IMR-90 (cell line): ENCODE measurements at regions not wholly inside any gene's neighbourhood (a gene's known extent, or its start where the extent isn't known, plus 50 kb on each side); places are given as distances from the start of the nearest gene placed in this dataset.

Experiments
- ATAC-seq: fragments of 200-7000 bp; cut with Tn5 transposase; 2 replicates; pipeline ENCODE4 v1.9.1; 2020; ENCODE audit warnings: low read depth, mild to moderate bottlenecking, moderate library complexity
- BruUV-seq: library from RNA; stranded (reverse); fragments of 400-500 nt; replicated peaks from 2 replicates; lab custom pipeline; 2021; lab: Mats Ljungman, UMichigan
- CTCF ChIA-PET: fragments of 300-600 bp; formaldehyde crosslinking; extraction: SDS; loops from one replicate; lab custom pipeline; 2021; ENCODE audit warnings: antibody characterized with exemption; lab: Yijun Ruan, JAX
- POLR2A ChIA-PET: fragments of 300-600 bp; sonication (Branson Sonifier 250); formaldehyde crosslinking; loops from one replicate; lab custom pipeline; 2022; ENCODE audit warnings: antibody characterized with exemption; ENCODE audit not compliant: unreplicated experiment; lab: Charles Lee
- DNase-seq: peaks from one replicate; pipeline ENCODE4 v3.0.0; 2013
- H2AFZ ChIP-seq: replicated peaks from 2 replicates; pipeline ENCODE3; 2013; ENCODE audit warnings: low read length, mild to moderate bottlenecking; ENCODE audit not compliant: poor library complexity
- H2AK5ac ChIP-seq: 2 replicates; pipeline ENCODE4 v1.6.1; 2013; ENCODE audit warnings: low read depth, low read length, inconsistent platforms
- H2AK9ac ChIP-seq: replicated peaks from 2 replicates; pipeline ENCODE3; 2013; ENCODE audit warnings: mild to moderate bottlenecking, low read depth, low read length, moderate library complexity; ENCODE audit not compliant: poor library complexity
- H2BK120ac ChIP-seq: 2 replicates; pipeline ENCODE4 v1.6.1; 2013; ENCODE audit warnings: low read depth, low read length, inconsistent platforms
- H2BK15ac ChIP-seq: 3 replicates; pipeline ENCODE4 v1.6.1; 2013; ENCODE audit warnings: low read depth, low read length, inconsistent platforms
- H2BK20ac ChIP-seq: 2 replicates; pipeline ENCODE4 v1.6.1; 2013; ENCODE audit warnings: low read depth, mild to moderate bottlenecking, inconsistent platforms, low read length, moderate library complexity
- H2BK5ac ChIP-seq: 2 replicates; pipeline ENCODE4 v1.6.1; 2013; ENCODE audit warnings: mild to moderate bottlenecking, low read depth, low read length, inconsistent platforms; ENCODE audit not compliant: poor library complexity, severe bottlenecking
- H3K14ac ChIP-seq: replicated peaks from 2 replicates; pipeline ENCODE4 v1.6.1; 2013; ENCODE audit warnings: low read depth, low read length, inconsistent platforms
- H3K18ac ChIP-seq: 2 replicates; pipeline ENCODE4 v1.6.1; 2013; ENCODE audit warnings: low read depth, low read length, control low read depth
- H3K23ac ChIP-seq: 2 replicates; pipeline ENCODE4 v1.6.1; 2013; ENCODE audit warnings: low read depth, low read length, inconsistent platforms
- H3K27ac ChIP-seq: 2 replicates; pipeline ENCODE4 v1.5.1; 2013; ENCODE audit warnings: mild to moderate bottlenecking, control low read depth, low read length; ENCODE audit not compliant: insufficient read depth
- H3K27me3 ChIP-seq: 2 replicates; pipeline ENCODE4 v1.6.1; 2013; ENCODE audit warnings: low read length; ENCODE audit not compliant: control insufficient read depth, insufficient read depth
- H3K36me3 ChIP-seq: 2 replicates; pipeline ENCODE4 v1.6.1; 2013; ENCODE audit warnings: low read length, mixed read lengths; ENCODE audit not compliant: control insufficient read depth, insufficient read depth
- H3K4ac ChIP-seq: 2 replicates; pipeline ENCODE4 v1.6.1; 2013; ENCODE audit warnings: low read depth, low read length, inconsistent platforms
- H3K4me1 ChIP-seq: 2 replicates; pipeline ENCODE4 v1.6.1; 2013; ENCODE audit warnings: low read length, mixed read lengths; ENCODE audit not compliant: control insufficient read depth, insufficient read depth
- H3K4me2 ChIP-seq: 2 replicates; pipeline ENCODE4 v1.6.1; 2013; ENCODE audit warnings: low read depth, mild to moderate bottlenecking, control low read depth, low read length, moderate library complexity
- H3K4me3 ChIP-seq: 2 replicates; pipeline ENCODE4 v1.5.1; 2013; ENCODE audit warnings: low read depth, mild to moderate bottlenecking, control low read depth, low read length, moderate library complexity; ENCODE audit not compliant: insufficient read depth
- H3K56ac ChIP-seq: 2 replicates; pipeline ENCODE4 v1.6.1; 2013; ENCODE audit warnings: low read length, inconsistent platforms; ENCODE audit not compliant: insufficient read depth; ENCODE audit errors: extremely low read depth
- H3K79me1 ChIP-seq, 2 experiments: 2 replicates each; pipeline ENCODE4 v1.6.1; 2013; ENCODE audit warnings: low read length in 2 of 2, inconsistent platforms in 1 of 2, low read depth in 1 of 2
- H3K9ac ChIP-seq: 2 replicates; pipeline ENCODE4 v1.6.1; 2013; ENCODE audit warnings: low read depth, low read length, control low read depth
- H3K9me1 ChIP-seq: 2 replicates; pipeline ENCODE4 v1.6.1; 2013; ENCODE audit warnings: low read length, inconsistent platforms; ENCODE audit not compliant: insufficient read depth
- H3K9me3 ChIP-seq: 2 replicates; pipeline ENCODE4 v1.6.1; 2013; ENCODE audit warnings: low read length; ENCODE audit not compliant: control insufficient read depth, insufficient read depth
- H4K20me1 ChIP-seq: 2 replicates; pipeline ENCODE4 v1.6.1; 2013; ENCODE audit warnings: low read length, inconsistent platforms; ENCODE audit not compliant: insufficient read depth
- H4K5ac ChIP-seq: 2 replicates; pipeline ENCODE4 v1.6.1; 2013; ENCODE audit warnings: mild to moderate bottlenecking, low read depth, low read length, control low read depth
- H4K8ac ChIP-seq, 2 experiments: 2 replicates each; pipeline ENCODE4 v1.6.1; 2013; ENCODE audit warnings: low read depth in 2 of 2, low read length in 2 of 2, control low read depth in 1 of 2, inconsistent platforms in 1 of 2
- H4K91ac ChIP-seq: 2 replicates; pipeline ENCODE4 v1.6.1; 2013; ENCODE audit warnings: low read depth, low read length, inconsistent platforms; ENCODE audit not compliant: insufficient read depth
- BHLHE40 ChIP-seq: fragments of 150-350 bp; IDR thresholded peaks from 2 replicates; pipeline ENCODE4 v1.6.1; 2016; ENCODE audit warnings: mild to moderate bottlenecking, low read depth, low read length
- CEBPB ChIP-seq: IDR thresholded peaks from 2 replicates; pipeline ENCODE4 v1.6.1; 2012; ENCODE audit warnings: low read depth, low read length, improper control_type of control experiment
- ELK1 ChIP-seq: fragments of 150-350 bp; IDR thresholded peaks from 2 replicates; pipeline ENCODE4 v1.6.1; 2016; ENCODE audit warnings: low read depth, mild to moderate bottlenecking, low read length, moderate library complexity, borderline replicate concordance
- FOS ChIP-seq: fragments of 150-350 bp; IDR thresholded peaks from 2 replicates; pipeline ENCODE4 v1.6.1; 2016; ENCODE audit warnings: low read depth, low read length
- MAFK ChIP-seq: IDR thresholded peaks from 2 replicates; pipeline ENCODE4 v1.6.1; 2012; ENCODE audit warnings: low read depth, low read length, improper control_type of control experiment
- MAZ ChIP-seq: IDR thresholded peaks from 2 replicates; pipeline ENCODE4 v1.6.1; 2012; ENCODE audit warnings: low read depth, mild to moderate bottlenecking, low read length, improper control_type of control experiment, moderate library complexity, borderline replicate concordance
- MXI1 ChIP-seq: IDR thresholded peaks from 2 replicates; pipeline ENCODE4 v1.6.1; 2012; ENCODE audit warnings: low read depth, mild to moderate bottlenecking, low read length, moderate library complexity, borderline replicate concordance
- NFE2L2 ChIP-seq: fragments of 150-350 bp; IDR thresholded peaks from 2 replicates; pipeline ENCODE4 v1.6.1; 2016; ENCODE audit warnings: low read depth, mild to moderate bottlenecking, low read length
- RAD21 ChIP-seq: IDR thresholded peaks from 2 replicates; pipeline ENCODE4 v1.6.1; 2012; ENCODE audit warnings: low read length, improper control_type of control experiment
- RFX5 ChIP-seq: IDR thresholded peaks from 2 replicates; pipeline ENCODE4 v1.8.0; 2012; ENCODE audit warnings: low read depth, mild to moderate bottlenecking, low read length, moderate library complexity
- SMC3 ChIP-seq: fragments of 150-350 bp; IDR thresholded peaks from 2 replicates; pipeline ENCODE4 v1.6.1; 2016; ENCODE audit warnings: low read depth, mild to moderate bottlenecking, antibody characterized with exemption, low read length, moderate library complexity
- USF2 ChIP-seq: fragments of 150-350 bp; IDR thresholded peaks from 2 replicates; pipeline ENCODE4 v1.6.1; 2017; ENCODE audit warnings: mild to moderate bottlenecking, antibody characterized with exemption, low read length, low read depth
- WGBS, 2 experiments: methylation state at CpG; one replicate each; pipeline versions ENCODE4 v1.1.5 to v1.1.7; 2013; ENCODE audit warnings: missing lambda C conversion rate in 2 of 2; ENCODE audit not compliant: insufficient read length in 1 of 2; ENCODE audit errors: extremely low coverage in 2 of 2; 5-methylcytosine and 5-hydroxymethylcytosine counted together
- dilution Hi-C: fragments of 300-500 bp; cut with HindIII; formaldehyde crosslinking; loops from one replicate; pipeline ENCODE4 v1.14.3; 2018; ENCODE audit warnings: low sequenced_read_pairs; ENCODE audit not compliant: unreplicated experiment
- in situ Hi-C: fragments of 300-500 bp; cut with MboI; formaldehyde crosslinking; loops from 3 replicates; pipeline ENCODE4 v1.14.3; 2019; ENCODE audit warnings: low sequenced_read_pairs, inconsistent platforms, mixed read lengths
- intact Hi-C: fragments of 100-400 bp; cut with micrococcal nuclease; formaldehyde crosslinking; loops from 2 replicates; pipeline ENCODE4 v1.10.0; 2022

- Histone ChIP-seq H4K8ac (no peak overlapping the region), H3K36me3 (no peaks in the 10 kb centered on the region), H3K9me1 (no peaks in the 10 kb centered on the region; the same call in 1 of the 2 replicates), H2BK20ac (no peak overlapping the region), H4K20me1 (no peaks in the 10 kb centered on the region), H3K4me2 (no peak overlapping the region), H3K9ac (no peak overlapping the region), H3K18ac (no peak overlapping the region), H3K23ac (no peak overlapping the region), H2AK5ac (no peak overlapping the region), H3K27me3 (peaks cover 20% of the 10 kb centered on the region), H4K5ac (no peak overlapping the region), H2BK15ac (no peak overlapping the region), H3K9me3 (no peaks in the 10 kb centered on the region), H3K56ac (no peak overlapping the region), H3K4ac (no peak overlapping the region), H2BK5ac (no peak overlapping the region), H3K27ac (no peak overlapping the region), H4K91ac (no peak overlapping the region), H3K4me1 (no peaks in the 10 kb centered on the region), H3K4me3 (no peak overlapping the region), H2BK120ac (no peak overlapping the region), H2AK9ac (no peak overlapping the region), H3K79me1 (no peaks in the 10 kb centered on the region), H3K14ac (no peak overlapping the region), H2AFZ (no peak overlapping the region)
- POLR2A ChIA-PET, result no interaction called here
- CTCF ChIA-PET, result no interaction called here
- intact Hi-C loops (no loop called here), dilution Hi-C loops (no loop called here), in situ Hi-C loops (no loop called here)
- TF ChIP-seq CEBPB (no peak), ELK1 (no peak), SMC3 (no peak), MAZ (no peak), RAD21 (no peak), FOS (no peak), BHLHE40 (no peak), USF2 (no peak), RFX5 (no peak), NFE2L2 (no peak), MAFK (no peak), MXI1 (no peak)
- ATAC-seq, result no peak
- no peak for DNase-seq
- WGBS, 2 experiments, result 73% methylated on average over 2 of the region's 6 CpGs; no CpG with 5 or more reads in 1 of the 2 experiments
- BruUV-seq, result no TSS peak
Observed at GRCh38 chr3:10712121-10712520, 103.9 kb upstream of the SLC6A11 start.
